ENCODE measurements at regions not wholly inside any gene's neighbourhood (a gene's known extent, or its start where the extent isn't known, plus 50 kb on each side); places are given as distances from the start of the nearest gene placed in this dataset.

DNA sequence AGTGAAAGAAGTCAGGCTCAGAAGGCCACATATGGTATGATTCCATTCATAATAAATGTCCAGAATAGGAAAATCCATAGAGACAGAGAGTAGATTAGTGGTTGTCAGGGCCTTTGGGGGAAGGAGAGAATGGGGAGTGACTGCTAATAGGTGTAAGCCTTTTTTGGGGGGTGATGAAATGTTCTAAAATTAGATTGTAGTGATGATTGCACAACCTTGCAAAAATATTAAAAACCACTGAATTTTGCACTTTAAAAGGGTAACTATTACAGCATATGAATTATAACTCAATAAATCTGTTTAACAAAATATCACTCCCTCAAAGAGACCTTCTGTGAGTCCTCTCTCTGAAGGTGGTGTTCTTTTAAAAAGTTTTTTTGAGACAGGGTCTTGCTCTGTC, 72.3 kb upstream of the GRK3 start:
- no peak overlapping the region for H3K27ac Mint-ChIP-seq

More for the DNA sequence above, 72.3 kb upstream of the GRK3 start:
- no peaks in the 10 kb centered on the region for H3K27me3 ChIP-seq (ENCODE audit: insufficient read depth)
- H3K9me3 Mint-ChIP-seq: no peaks in the 10 kb centered on the region
- H3K36me3 ChIP-seq (ENCODE audit: insufficient read depth): no peaks in the 10 kb centered on the region
- H3K4me1 ChIP-seq (ENCODE audit: insufficient read depth): peaks cover 9% of the 10 kb centered on the region; the same call in 1 of the 2 replicates
- H3K79me2 ChIP-seq (replicated peaks; ENCODE audit: insufficient read depth): no peaks in the 10 kb centered on the region
- H4K20me1 ChIP-seq (replicated peaks; ENCODE audit: insufficient read depth): 0 out of 2 replicates have a peak, but pooled peaks cover 3% of the 10 kb centered on the region
- no peak overlapping the region for H2AFZ ChIP-seq
- no peak overlapping the region for H3K4me3 Mint-ChIP-seq
- peaks cover 13% of the 10 kb centered on the region for H3K9me2 ChIP-seq (ENCODE audit: insufficient read depth)
- H3K27me3 Mint-ChIP-seq (ENCODE audit: insufficient read depth, low read depth, poor library complexity): peaks cover 11% of the 10 kb centered on the region
- no peaks in the 10 kb centered on the region for H3F3A ChIP-seq (replicated peaks; ENCODE audit: low read depth)
- ATAC-seq (no peak), DNase-seq (ENCODE audit: low spot score) (no peak)
- TF ChIP-seq CREB1 (CRISPR knock-in tag; IDR thresholded peaks at IDR 0.05; ENCODE audit: low read depth) (no peak), EZH2phosphoT487 (IDR thresholded peaks at IDR 0.05; ENCODE audit: unreplicated experiment) (no peak), POLR2AphosphoS5 (IDR thresholded peaks at IDR 0.05; ENCODE audit: low read depth) (no peak), ZNF331 (CRISPR knock-in tag; IDR thresholded peaks at IDR 0.05; ENCODE audit: low read depth) (no peak), JUNB (IDR thresholded peaks at IDR 0.05; ENCODE audit: unreplicated experiment) (no peak), EZH2 (IDR thresholded peaks at IDR 0.05; ENCODE audit: low read depth, unreplicated experiment) (no peak), ZNF114 (CRISPR knock-in tag; IDR thresholded peaks at IDR 0.05) (no peak), STAT1 (IDR thresholded peaks at IDR 0.05; ENCODE audit: unreplicated experiment) (no peak), NANOG (IDR thresholded peaks at IDR 0.05; ENCODE audit: borderline replicate concordance) (no peak)
- TF ChIP-seq, protein P1, sequence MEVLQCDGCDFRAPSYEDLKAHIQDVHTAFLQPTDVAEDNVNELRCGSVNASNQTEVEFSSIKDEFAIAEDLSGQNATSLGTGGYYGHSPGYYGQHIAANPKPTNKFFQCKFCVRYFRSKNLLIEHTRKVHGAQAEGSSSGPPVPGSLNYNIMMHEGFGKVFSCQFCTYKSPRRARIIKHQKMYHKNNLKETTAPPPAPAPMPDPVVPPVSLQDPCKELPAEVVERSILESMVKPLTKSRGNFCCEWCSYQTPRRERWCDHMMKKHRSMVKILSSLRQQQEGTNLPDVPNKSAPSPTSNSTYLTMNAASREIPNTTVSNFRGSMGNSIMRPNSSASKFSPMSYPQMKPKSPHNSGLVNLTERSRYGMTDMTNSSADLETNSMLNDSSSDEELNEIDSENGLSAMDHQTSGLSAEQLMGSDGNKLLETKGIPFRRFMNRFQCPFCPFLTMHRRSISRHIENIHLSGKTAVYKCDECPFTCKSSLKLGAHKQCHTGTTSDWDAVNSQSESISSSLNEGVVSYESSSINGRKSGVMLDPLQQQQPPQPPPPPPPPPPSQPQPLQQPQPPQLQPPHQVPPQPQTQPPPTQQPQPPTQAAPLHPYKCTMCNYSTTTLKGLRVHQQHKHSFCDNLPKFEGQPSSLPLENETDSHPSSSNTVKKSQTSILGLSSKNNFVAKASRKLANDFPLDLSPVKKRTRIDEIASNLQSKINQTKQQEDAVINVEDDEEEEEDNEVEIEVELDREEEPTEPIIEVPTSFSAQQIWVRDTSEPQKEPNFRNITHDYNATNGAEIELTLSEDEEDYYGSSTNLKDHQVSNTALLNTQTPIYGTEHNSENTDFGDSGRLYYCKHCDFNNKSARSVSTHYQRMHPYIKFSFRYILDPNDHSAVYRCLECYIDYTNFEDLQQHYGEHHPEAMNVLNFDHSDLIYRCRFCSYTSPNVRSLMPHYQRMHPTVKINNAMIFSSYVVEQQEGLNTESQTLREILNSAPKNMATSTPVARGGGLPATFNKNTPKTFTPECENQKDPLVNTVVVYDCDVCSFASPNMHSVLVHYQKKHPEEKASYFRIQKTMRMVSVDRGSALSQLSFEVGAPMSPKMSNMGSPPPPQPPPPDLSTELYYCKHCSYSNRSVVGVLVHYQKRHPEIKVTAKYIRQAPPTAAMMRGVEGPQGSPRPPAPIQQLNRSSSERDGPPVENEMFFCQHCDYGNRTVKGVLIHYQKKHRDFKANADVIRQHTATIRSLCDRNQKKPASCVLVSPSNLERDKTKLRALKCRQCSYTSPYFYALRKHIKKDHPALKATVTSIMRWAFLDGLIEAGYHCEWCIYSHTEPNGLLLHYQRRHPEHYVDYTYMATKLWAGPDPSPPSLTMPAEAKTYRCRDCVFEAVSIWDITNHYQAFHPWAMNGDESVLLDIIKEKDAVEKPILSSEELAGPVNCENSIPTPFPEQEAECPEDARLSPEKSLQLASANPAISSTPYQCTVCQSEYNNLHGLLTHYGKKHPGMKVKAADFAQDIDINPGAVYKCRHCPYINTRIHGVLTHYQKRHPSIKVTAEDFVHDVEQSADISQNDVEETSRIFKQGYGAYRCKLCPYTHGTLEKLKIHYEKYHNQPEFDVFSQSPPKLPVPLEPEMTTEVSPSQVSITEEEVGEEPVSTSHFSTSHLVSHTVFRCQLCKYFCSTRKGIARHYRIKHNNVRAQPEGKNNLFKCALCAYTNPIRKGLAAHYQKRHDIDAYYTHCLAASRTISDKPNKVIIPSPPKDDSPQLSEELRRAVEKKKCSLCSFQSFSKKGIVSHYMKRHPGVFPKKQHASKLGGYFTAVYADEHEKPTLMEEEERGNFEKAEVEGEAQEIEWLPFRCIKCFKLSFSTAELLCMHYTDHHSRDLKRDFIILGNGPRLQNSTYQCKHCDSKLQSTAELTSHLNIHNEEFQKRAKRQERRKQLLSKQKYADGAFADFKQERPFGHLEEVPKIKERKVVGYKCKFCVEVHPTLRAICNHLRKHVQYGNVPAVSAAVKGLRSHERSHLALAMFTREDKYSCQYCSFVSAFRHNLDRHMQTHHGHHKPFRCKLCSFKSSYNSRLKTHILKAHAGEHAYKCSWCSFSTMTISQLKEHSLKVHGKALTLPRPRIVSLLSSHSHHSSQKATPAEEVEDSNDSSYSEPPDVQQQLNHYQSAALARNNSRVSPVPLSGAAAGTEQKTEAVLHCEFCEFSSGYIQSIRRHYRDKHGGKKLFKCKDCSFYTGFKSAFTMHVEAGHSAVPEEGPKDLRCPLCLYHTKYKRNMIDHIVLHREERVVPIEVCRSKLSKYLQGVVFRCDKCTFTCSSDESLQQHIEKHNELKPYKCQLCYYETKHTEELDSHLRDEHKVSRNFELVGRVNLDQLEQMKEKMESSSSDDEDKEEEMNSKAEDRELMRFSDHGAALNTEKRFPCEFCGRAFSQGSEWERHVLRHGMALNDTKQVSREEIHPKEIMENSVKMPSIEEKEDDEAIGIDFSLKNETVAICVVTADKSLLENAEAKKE (CRISPR knock-in tag; IDR thresholded peaks at IDR 0.05): no peak
- TF ChIP-seq, protein P2, sequence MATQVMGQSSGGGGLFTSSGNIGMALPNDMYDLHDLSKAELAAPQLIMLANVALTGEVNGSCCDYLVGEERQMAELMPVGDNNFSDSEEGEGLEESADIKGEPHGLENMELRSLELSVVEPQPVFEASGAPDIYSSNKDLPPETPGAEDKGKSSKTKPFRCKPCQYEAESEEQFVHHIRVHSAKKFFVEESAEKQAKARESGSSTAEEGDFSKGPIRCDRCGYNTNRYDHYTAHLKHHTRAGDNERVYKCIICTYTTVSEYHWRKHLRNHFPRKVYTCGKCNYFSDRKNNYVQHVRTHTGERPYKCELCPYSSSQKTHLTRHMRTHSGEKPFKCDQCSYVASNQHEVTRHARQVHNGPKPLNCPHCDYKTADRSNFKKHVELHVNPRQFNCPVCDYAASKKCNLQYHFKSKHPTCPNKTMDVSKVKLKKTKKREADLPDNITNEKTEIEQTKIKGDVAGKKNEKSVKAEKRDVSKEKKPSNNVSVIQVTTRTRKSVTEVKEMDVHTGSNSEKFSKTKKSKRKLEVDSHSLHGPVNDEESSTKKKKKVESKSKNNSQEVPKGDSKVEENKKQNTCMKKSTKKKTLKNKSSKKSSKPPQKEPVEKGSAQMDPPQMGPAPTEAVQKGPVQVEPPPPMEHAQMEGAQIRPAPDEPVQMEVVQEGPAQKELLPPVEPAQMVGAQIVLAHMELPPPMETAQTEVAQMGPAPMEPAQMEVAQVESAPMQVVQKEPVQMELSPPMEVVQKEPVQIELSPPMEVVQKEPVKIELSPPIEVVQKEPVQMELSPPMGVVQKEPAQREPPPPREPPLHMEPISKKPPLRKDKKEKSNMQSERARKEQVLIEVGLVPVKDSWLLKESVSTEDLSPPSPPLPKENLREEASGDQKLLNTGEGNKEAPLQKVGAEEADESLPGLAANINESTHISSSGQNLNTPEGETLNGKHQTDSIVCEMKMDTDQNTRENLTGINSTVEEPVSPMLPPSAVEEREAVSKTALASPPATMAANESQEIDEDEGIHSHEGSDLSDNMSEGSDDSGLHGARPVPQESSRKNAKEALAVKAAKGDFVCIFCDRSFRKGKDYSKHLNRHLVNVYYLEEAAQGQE (IDR thresholded peaks at IDR 0.05; ENCODE audit: unreplicated experiment): no peak
- TF ChIP-seq, protein P3, sequence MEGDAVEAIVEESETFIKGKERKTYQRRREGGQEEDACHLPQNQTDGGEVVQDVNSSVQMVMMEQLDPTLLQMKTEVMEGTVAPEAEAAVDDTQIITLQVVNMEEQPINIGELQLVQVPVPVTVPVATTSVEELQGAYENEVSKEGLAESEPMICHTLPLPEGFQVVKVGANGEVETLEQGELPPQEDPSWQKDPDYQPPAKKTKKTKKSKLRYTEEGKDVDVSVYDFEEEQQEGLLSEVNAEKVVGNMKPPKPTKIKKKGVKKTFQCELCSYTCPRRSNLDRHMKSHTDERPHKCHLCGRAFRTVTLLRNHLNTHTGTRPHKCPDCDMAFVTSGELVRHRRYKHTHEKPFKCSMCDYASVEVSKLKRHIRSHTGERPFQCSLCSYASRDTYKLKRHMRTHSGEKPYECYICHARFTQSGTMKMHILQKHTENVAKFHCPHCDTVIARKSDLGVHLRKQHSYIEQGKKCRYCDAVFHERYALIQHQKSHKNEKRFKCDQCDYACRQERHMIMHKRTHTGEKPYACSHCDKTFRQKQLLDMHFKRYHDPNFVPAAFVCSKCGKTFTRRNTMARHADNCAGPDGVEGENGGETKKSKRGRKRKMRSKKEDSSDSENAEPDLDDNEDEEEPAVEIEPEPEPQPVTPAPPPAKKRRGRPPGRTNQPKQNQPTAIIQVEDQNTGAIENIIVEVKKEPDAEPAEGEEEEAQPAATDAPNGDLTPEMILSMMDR (conservative IDR thresholded peaks at IDR 0.05; ENCODE audit: low read depth in 2 of 2): no peak
- TF ChIP-seq, protein P4, sequence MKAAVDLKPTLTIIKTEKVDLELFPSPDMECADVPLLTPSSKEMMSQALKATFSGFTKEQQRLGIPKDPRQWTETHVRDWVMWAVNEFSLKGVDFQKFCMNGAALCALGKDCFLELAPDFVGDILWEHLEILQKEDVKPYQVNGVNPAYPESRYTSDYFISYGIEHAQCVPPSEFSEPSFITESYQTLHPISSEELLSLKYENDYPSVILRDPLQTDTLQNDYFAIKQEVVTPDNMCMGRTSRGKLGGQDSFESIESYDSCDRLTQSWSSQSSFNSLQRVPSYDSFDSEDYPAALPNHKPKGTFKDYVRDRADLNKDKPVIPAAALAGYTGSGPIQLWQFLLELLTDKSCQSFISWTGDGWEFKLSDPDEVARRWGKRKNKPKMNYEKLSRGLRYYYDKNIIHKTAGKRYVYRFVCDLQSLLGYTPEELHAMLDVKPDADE (IDR thresholded peaks at IDR 0.05): no peak
- H3K27ac ChIP-seq (ENCODE audit: low read depth): no peak overlapping the region
- H3K4me3 ChIP-seq: no peak overlapping the region
- peaks cover 10% of the 10 kb centered on the region; the same call in 2 of the 3 replicates for H3K36me3 Mint-ChIP-seq (ENCODE audit: low read depth)
- H3K4me2 ChIP-seq: no peak overlapping the region
- H3K4me1 Mint-ChIP-seq: peaks cover 6% of the 10 kb centered on the region

All from GM23338 (cell line).